Uterus (tissue), 2 donors: ENCODE measurements at regions not wholly inside any gene's neighbourhood (a gene's known extent, or its start where the extent isn't known, plus 50 kb on each side); places are given as distances from the start of the nearest gene placed in this dataset.

Experiments used
- POLR2A ChIP-seq, 2 donors: fragments of 450-650 bp; IDR thresholded peaks; one replicate each; pipeline ENCODE4 v1.6.1; 2016; ENCODE audit warnings: antibody characterized with exemption in 2 of 2, mild to moderate bottlenecking in 1 of 2, moderate library complexity in 1 of 2
- TF ChIP-seq, protein P1 (sequence below), 4 experiments: fragments of 200-600 bp in 2 of 4; fragments of 450-650 bp in 2 of 4; sonication (generic) in 2 of 4; IDR thresholded peaks; one replicate each; pipeline ENCODE4 v1.5.1; 2016 to 2019; ENCODE audit warnings: antibody characterized with exemption in 4 of 4, mild to moderate bottlenecking in 2 of 4, moderate library complexity in 1 of 4

DNA sequence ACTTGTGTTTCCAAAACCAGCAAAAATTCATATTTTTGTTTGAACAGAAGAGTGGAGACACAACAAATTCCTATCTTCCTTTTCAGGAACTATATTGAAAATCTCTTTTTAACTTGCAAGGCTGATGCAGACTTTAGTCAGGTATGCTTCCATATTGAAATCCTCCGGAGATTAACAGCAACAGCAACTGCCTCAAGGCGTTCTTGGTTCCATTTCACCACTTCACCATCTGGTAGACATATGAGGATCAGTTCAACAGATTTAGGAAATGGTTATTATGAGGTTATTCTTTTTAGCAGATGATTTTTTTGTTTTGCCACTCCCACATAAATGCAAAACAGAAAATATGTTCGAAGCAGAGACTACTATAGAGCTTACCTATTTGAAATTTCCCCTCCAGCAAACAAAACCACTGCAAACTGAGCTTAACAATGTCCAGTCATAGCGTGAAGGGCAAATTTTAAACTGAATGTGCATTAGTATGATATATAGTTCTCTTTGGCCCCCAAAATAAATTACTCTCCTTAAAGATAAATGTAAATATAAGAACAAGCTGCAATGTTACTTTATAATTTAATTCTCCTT, 520.5 kb upstream of the ADGRB3 start:
- TF ChIP-seq, protein P1, sequence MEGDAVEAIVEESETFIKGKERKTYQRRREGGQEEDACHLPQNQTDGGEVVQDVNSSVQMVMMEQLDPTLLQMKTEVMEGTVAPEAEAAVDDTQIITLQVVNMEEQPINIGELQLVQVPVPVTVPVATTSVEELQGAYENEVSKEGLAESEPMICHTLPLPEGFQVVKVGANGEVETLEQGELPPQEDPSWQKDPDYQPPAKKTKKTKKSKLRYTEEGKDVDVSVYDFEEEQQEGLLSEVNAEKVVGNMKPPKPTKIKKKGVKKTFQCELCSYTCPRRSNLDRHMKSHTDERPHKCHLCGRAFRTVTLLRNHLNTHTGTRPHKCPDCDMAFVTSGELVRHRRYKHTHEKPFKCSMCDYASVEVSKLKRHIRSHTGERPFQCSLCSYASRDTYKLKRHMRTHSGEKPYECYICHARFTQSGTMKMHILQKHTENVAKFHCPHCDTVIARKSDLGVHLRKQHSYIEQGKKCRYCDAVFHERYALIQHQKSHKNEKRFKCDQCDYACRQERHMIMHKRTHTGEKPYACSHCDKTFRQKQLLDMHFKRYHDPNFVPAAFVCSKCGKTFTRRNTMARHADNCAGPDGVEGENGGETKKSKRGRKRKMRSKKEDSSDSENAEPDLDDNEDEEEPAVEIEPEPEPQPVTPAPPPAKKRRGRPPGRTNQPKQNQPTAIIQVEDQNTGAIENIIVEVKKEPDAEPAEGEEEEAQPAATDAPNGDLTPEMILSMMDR (IDR thresholded peaks at IDR 0.05), result no peak
- TF ChIP-seq POLR2A (IDR thresholded peaks at IDR 0.05), result no peak
